ENCODE measurements at regions not wholly inside any gene's neighbourhood (a gene's known extent, or its start where the extent isn't known, plus 50 kb on each side); places are given as distances from the start of the nearest gene placed in this dataset.

- no peak overlapping the region for H3K4me3 ChIP-seq (ENCODE audit: low read depth, low read length)
- TF ChIP-seq, protein P1, sequence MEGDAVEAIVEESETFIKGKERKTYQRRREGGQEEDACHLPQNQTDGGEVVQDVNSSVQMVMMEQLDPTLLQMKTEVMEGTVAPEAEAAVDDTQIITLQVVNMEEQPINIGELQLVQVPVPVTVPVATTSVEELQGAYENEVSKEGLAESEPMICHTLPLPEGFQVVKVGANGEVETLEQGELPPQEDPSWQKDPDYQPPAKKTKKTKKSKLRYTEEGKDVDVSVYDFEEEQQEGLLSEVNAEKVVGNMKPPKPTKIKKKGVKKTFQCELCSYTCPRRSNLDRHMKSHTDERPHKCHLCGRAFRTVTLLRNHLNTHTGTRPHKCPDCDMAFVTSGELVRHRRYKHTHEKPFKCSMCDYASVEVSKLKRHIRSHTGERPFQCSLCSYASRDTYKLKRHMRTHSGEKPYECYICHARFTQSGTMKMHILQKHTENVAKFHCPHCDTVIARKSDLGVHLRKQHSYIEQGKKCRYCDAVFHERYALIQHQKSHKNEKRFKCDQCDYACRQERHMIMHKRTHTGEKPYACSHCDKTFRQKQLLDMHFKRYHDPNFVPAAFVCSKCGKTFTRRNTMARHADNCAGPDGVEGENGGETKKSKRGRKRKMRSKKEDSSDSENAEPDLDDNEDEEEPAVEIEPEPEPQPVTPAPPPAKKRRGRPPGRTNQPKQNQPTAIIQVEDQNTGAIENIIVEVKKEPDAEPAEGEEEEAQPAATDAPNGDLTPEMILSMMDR (IDR thresholded peaks at IDR 0.05; ENCODE audit: insufficient read depth, low read depth, low read length, missing control alignments) = no peak
- DNase-seq (ENCODE audit: low read depth) = no peak
Observed at GRCh38 chr21:43298546-43299440, 128.1 kb downstream of the SIK1 start.

- TF ChIP-seq, protein P1 (IDR thresholded peaks at IDR 0.05; ENCODE audit: insufficient read depth, low read depth, low read length, missing control alignments) = no peak
- DNase-seq (ENCODE audit: low read depth) = no peak
- H3K4me3 ChIP-seq (ENCODE audit: low read depth, low read length) = no peak overlapping the region
Observed at GRCh38 chr21:43297989-43298388, 128.9 kb downstream of the SIK1 start.

- H3K4me3 ChIP-seq (ENCODE audit: low read depth, low read length) = no peak overlapping the region
- TF ChIP-seq, protein P1 (IDR thresholded peaks at IDR 0.05; ENCODE audit: insufficient read depth, low read depth, low read length, missing control alignments) = no peak
- no peak for DNase-seq (ENCODE audit: low read depth)
Observed at GRCh38 chr21:43297391-43297981, 128.7 kb downstream of the CRYAA start.

DNA sequence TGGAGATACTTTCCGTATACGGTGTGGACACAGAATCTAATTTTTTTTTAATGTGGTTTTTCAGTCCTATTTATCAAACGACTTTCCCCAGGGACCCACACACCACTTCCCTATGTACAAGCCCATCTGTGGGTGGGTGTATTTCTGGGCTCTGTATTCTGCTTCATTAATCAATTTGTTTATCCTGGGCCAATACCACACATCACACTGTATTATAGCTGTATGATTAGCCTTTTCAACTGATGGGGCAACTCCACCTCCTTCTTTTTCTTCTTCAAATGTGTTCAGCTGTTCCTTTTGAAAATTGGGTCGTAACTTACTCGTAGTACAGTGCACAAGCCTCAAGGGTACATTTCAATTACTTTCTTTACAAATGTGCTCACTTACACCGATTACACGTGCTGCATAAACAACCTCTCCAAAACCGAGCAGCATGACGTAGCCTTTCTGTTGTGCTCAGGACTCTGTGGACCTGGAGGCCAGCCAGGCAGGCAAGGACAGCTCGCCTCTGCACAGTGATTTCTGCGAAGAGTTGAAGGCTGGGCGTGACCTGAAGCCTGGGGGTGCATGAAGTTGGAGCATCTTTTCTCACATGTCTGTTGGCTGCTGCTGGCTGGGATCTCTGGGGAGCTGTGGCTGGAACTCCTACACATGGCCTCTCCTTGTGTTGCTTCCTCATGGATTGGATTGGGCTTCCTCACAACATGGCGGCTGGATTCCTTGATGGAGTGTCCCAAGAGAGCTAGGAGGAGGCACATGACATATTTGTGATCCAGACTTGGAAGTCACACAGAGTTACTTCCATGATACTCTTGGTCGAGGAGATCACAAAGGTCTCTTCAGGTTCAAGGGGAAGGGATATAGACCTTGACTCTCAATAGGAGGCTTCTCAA lies 126.5 kb downstream of the CRYAA start:
- TF ChIP-seq, protein P1 (IDR thresholded peaks at IDR 0.05; ENCODE audit: insufficient read depth, low read depth, low read length, missing control alignments) = no peak
- H3K4me3 ChIP-seq (ENCODE audit: low read depth, low read length) = no peak overlapping the region
- DNase-seq (ENCODE audit: low read depth) = no peak

DNA sequence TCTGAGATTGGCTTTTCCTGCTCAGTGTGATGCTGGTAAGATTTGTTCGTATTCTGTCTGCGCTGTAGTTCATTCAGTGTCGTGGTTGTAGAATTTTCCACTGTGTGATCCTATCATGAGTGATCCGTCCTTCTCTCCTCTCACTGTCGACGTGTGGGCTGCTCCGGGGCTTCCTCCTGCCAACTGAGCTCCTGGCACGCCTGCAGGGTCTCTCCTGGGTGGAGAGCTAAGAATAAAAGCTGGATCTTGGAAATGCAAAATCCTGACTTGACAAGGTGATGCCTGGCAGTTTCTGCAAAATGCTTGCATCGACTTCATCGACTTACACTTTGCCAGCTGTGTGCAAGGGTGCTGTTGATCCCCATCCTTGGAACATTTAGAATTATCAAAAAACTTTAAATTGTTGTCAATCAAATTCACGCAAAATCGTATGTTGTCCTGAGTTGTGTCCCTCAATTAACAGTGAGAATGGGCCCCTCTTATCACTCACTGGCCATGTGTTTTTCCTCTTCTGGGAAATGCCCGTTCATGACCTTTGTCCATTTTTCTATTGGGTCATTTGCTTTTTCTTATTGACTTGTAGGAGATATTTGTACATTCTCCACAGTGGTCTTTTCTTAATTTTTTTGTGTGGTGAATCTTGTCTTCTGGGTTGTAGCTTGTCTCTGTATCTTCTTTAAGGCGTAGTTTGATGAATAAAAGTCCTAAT lies 125.5 kb downstream of the CRYAA start:
- DNase-seq (ENCODE audit: low read depth) = no peak
- H3K4me3 ChIP-seq (ENCODE audit: low read depth, low read length) = no peak overlapping the region
- TF ChIP-seq, protein P1 (IDR thresholded peaks at IDR 0.05; ENCODE audit: insufficient read depth, low read depth, low read length, missing control alignments) = no peak

- TF ChIP-seq, protein P1 (IDR thresholded peaks at IDR 0.05; ENCODE audit: insufficient read depth, low read depth, low read length, missing control alignments) = no peak
- H3K4me3 ChIP-seq (ENCODE audit: low read depth, low read length) = no peak overlapping the region
- DNase-seq (ENCODE audit: low read depth) = no peak
Observed at GRCh38 chr21:43292866-43293142, 124.0 kb downstream of the CRYAA start.
